Activated CD4-positive, alpha-beta memory T cell treated with anti-CD3 and anti-CD28 coated beads for 36 hours (primary cell): ENCODE measurements at regions not wholly inside any gene's neighbourhood (a gene's known extent, or its start where the extent isn't known, plus 50 kb on each side); places are given as distances from the start of the nearest gene placed in this dataset.
"Not testable (repeated sequence)": the region's sequence is repeated elsewhere in the genome, so short reads cannot be mapped to it uniquely, and the experiment has no call there.

ENCODE experiments used
- CTCF ChIA-PET: fragments of 350-600 bp; sonication (Branson Sonifier 250); formaldehyde crosslinking; loops from one replicate; lab custom pipeline; 2021; ENCODE audit warnings: antibody characterized with exemption, inconsistent platforms; lab: Charles Lee
- POLR2A ChIA-PET: fragments of 350-600 bp; sonication (Branson Sonifier 250); formaldehyde crosslinking; loops from one replicate; lab custom pipeline; 2021; ENCODE audit warnings: antibody characterized with exemption; lab: Charles Lee
- DNase-seq: peaks from one replicate; pipeline ENCODE4 v3.0.0-alpha.2; 2020
- H3K27ac Mint-ChIP-seq: one replicate; pipeline ENCODE4 v1.8.0; 2021; ENCODE audit warnings: mixed read lengths
- H3K27me3 Mint-ChIP-seq: one replicate; pipeline ENCODE4 v1.8.0; 2021; ENCODE audit warnings: mixed read lengths
- H3K36me3 Mint-ChIP-seq: one replicate; pipeline ENCODE4 v1.8.0; 2021; ENCODE audit warnings: mixed read lengths
- H3K4me1 Mint-ChIP-seq: one replicate; pipeline ENCODE4 v1.8.0; 2021; ENCODE audit warnings: low read depth, mixed read lengths
- H3K4me3 Mint-ChIP-seq: one replicate; pipeline ENCODE4 v1.8.0; 2021; ENCODE audit warnings: mild to moderate bottlenecking, mixed read lengths
- H3K9me3 Mint-ChIP-seq: one replicate; pipeline ENCODE4 v1.8.0; 2021; ENCODE audit warnings: mixed read lengths
- intact Hi-C: fragments of 100-400 bp; cut with micrococcal nuclease; formaldehyde crosslinking; loops from one replicate; pipeline ENCODE4 v1.15.1; 2023

- Mint-ChIP-seq H3K36me3 (peaks cover 5% of the 10 kb centered on the region), H3K9me3 (peaks cover 17% of the 10 kb centered on the region), H3K4me1 (peaks cover 2% of the 10 kb centered on the region), H3K27me3 (peaks cover 9% of the 10 kb centered on the region), H3K4me3 (no peak overlapping the region), H3K27ac (no peak overlapping the region)
- POLR2A ChIA-PET = no interaction called here
- intact Hi-C loops = no loop called here
- DNase-seq = no peak
- CTCF ChIA-PET = interaction anchor here (1.7 kb wide), 1 partner anchor 119 kb away, joined by 5 read pairs; no protein-coding TSS in a partner anchor
Observed at GRCh38 chr1:175265091-175265490, 72.5 kb upstream of the KIAA0040 start.

GRCh38 chr1:175262621-175263020 is 70.0 kb upstream of the KIAA0040 start:
- peaks cover 9% of the 10 kb centered on the region for H3K27me3 Mint-ChIP-seq
- ChIA-PET POLR2A (no interaction called here), CTCF (interaction anchor here (1.2 to 2.0 kb wide), 2 partner anchors 108 to 111 kb away, joined by 3 to 5 read pairs; no protein-coding TSS in a partner anchor)
- no peak overlapping the region for H3K27ac Mint-ChIP-seq
- intact Hi-C loops = no loop called here
- H3K4me3 Mint-ChIP-seq = no peak overlapping the region
- H3K4me1 Mint-ChIP-seq = peaks cover 2% of the 10 kb centered on the region
- peaks cover 5% of the 10 kb centered on the region for H3K36me3 Mint-ChIP-seq
- DNase-seq = no peak
- peaks cover 19% of the 10 kb centered on the region for H3K9me3 Mint-ChIP-seq

GRCh38 chr1:175256246-175256645 is 63.7 kb upstream of the KIAA0040 start:
- DNase-seq, POLR2A ChIA-PET, H3K4me1 Mint-ChIP-seq, intact Hi-C loops, H3K27me3 Mint-ChIP-seq, H3K4me3 Mint-ChIP-seq, H3K36me3 Mint-ChIP-seq, H3K27ac Mint-ChIP-seq, CTCF ChIA-PET: not testable (repeated sequence)
- H3K9me3 Mint-ChIP-seq = peaks cover 14% of the 10 kb centered on the region

GRCh38 chr1:175254190-175254589 is 61.6 kb upstream of the KIAA0040 start:
- intact Hi-C loops = no loop called here
- peaks cover 13% of the 10 kb centered on the region for H3K9me3 Mint-ChIP-seq
- no peak overlapping the region for H3K27ac Mint-ChIP-seq
- H3K4me3 Mint-ChIP-seq = no peak overlapping the region
- CTCF ChIA-PET = interaction anchor here (1.0 to 1.5 kb wide), 2 partner anchors 63 to 102 kb away, joined by 5 to 6 read pairs; no protein-coding TSS in a partner anchor
- no peak for DNase-seq
- H3K36me3 Mint-ChIP-seq = no peaks in the 10 kb centered on the region
- no peaks in the 10 kb centered on the region for H3K4me1 Mint-ChIP-seq
- POLR2A ChIA-PET = no interaction called here
- no peaks in the 10 kb centered on the region for H3K27me3 Mint-ChIP-seq

- Mint-ChIP-seq H3K4me1 (no peaks in the 10 kb centered on the region), H3K27me3 (no peaks in the 10 kb centered on the region), H3K9me3 (peaks cover 10% of the 10 kb centered on the region), H3K27ac (no peak overlapping the region), H3K4me3 (no peak overlapping the region), H3K36me3 (no peaks in the 10 kb centered on the region)
- no peak for DNase-seq
- POLR2A ChIA-PET = no interaction called here
- intact Hi-C loops = no loop called here
- CTCF ChIA-PET = interaction anchor here (1.5 kb wide), 1 partner anchor 105 kb away, joined by 3 read pairs; no protein-coding TSS in a partner anchor
Observed at GRCh38 chr1:175252561-175252960, 60.0 kb upstream of the KIAA0040 start.

- no peaks in the 10 kb centered on the region for H3K27me3 Mint-ChIP-seq
- intact Hi-C loops = no loop called here
- ChIA-PET POLR2A (no interaction called here), CTCF (interaction anchor here (1.4 kb wide), 1 partner anchor 95 kb away, joined by 8 read pairs; no protein-coding TSS in a partner anchor)
- no peak for DNase-seq
- no peak overlapping the region for H3K4me3 Mint-ChIP-seq
- peaks cover 2% of the 10 kb centered on the region for H3K36me3 Mint-ChIP-seq
- H3K9me3 Mint-ChIP-seq = peaks cover 4% of the 10 kb centered on the region
- no peak overlapping the region for H3K27ac Mint-ChIP-seq
- no peaks in the 10 kb centered on the region for H3K4me1 Mint-ChIP-seq
Observed at GRCh38 chr1:175250027-175250426, 57.5 kb upstream of the KIAA0040 start.

- DNase-seq, H3K4me1 Mint-ChIP-seq, H3K36me3 Mint-ChIP-seq, CTCF ChIA-PET, H3K27me3 Mint-ChIP-seq, intact Hi-C loops, H3K27ac Mint-ChIP-seq, POLR2A ChIA-PET, H3K4me3 Mint-ChIP-seq: not testable (repeated sequence)
- peaks cover 23% of the 10 kb centered on the region for H3K9me3 Mint-ChIP-seq
Observed at GRCh38 chr1:175248036-175248435, 55.5 kb upstream of the KIAA0040 start.

GRCh38 chr1:175247056-175247455 is 54.5 kb upstream of the KIAA0040 start:
- H3K27me3 Mint-ChIP-seq, H3K4me3 Mint-ChIP-seq, H3K27ac Mint-ChIP-seq, H3K4me1 Mint-ChIP-seq, POLR2A ChIA-PET, DNase-seq, CTCF ChIA-PET, H3K36me3 Mint-ChIP-seq, intact Hi-C loops: not testable (repeated sequence)
- H3K9me3 Mint-ChIP-seq = peaks cover 25% of the 10 kb centered on the region

GRCh38 chr1:175245324-175245723 is 52.7 kb upstream of the KIAA0040 start:
- POLR2A ChIA-PET = no interaction called here
- H3K27me3 Mint-ChIP-seq = no peaks in the 10 kb centered on the region
- DNase-seq = no peak
- H3K27ac Mint-ChIP-seq = no peak overlapping the region
- peaks cover 24% of the 10 kb centered on the region for H3K9me3 Mint-ChIP-seq
- intact Hi-C loops = no loop called here
- peaks cover 8% of the 10 kb centered on the region for H3K36me3 Mint-ChIP-seq
- H3K4me1 Mint-ChIP-seq = no peaks in the 10 kb centered on the region
- H3K4me3 Mint-ChIP-seq = no peak overlapping the region
- CTCF ChIA-PET = interaction anchor here (1.7 kb wide), 1 partner anchor 93 kb away, joined by 4 read pairs; no protein-coding TSS in a partner anchor

GRCh38 chr1:175244206-175244605 is 51.6 kb upstream of the KIAA0040 start:
- H3K4me3 Mint-ChIP-seq = no peak overlapping the region
- no peak overlapping the region for H3K27ac Mint-ChIP-seq
- H3K36me3 Mint-ChIP-seq = peaks cover 8% of the 10 kb centered on the region
- H3K27me3 Mint-ChIP-seq = no peaks in the 10 kb centered on the region
- no peak for DNase-seq
- no peaks in the 10 kb centered on the region for H3K4me1 Mint-ChIP-seq
- H3K9me3 Mint-ChIP-seq = peaks cover 24% of the 10 kb centered on the region
- CTCF ChIA-PET = interaction anchor here (1.7 kb wide), 1 partner anchor 92 kb away, joined by 4 read pairs; no protein-coding TSS in a partner anchor
- POLR2A ChIA-PET = no interaction called here
- intact Hi-C loops = no loop called here
